ENCODE measurements at regions not wholly inside any gene's neighbourhood (a gene's known extent, or its start where the extent isn't known, plus 50 kb on each side); places are given as distances from the start of the nearest gene placed in this dataset.

DNA sequence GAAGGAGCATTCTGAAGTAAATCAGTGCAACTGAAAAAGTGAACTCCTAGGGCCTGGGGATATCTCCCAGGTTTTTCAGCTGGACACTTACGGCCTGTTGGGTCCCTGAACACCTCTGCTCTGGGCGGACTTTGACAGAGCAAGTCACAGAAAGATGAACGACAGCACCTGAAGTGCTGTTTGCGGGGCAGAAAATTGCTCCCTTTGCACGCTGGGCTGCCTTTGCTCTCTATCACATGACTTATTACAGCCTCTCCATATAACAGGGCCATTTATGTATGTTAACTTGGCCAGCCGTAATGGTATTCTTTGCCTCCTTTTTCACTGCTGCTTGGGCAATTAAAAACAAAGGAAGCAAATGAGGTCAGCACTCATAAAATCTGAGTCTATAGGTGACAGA, 332.9 kb downstream of the BARHL2 start:
- TF ChIP-seq CTCF (IDR thresholded peaks at IDR 0.05) (no peak), POLR2A (IDR thresholded peaks at IDR 0.05) (no peak)
